ENCODE measurements at regions not wholly inside any gene's neighbourhood (a gene's known extent, or its start where the extent isn't known, plus 50 kb on each side); places are given as distances from the start of the nearest gene placed in this dataset.

DNA sequence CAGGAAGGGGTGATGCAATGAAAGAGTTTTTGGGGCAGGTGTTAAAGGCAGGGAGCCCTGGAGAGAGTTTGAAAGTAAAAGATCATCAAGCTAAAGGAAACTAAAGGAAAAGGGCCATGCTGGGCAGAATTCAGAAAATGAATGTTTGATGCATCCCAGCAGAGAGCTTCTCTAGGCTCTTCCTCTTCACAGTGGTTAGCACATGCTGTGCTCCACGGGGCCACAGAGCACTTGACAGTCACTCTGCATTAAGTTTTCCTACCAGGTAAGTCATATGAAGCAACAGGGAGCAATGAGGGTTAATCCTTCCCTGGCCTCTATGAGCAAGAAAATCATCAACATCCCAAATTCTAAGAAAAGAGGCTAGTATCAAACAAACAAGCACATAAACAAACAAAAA is 895.2 kb downstream of the TRIB2 start:
- no peak for FAIRE-seq
- Histone ChIP-seq H3K9ac (ENCODE audit: control insufficient read depth, extremely low read depth, insufficient read depth, low read length) (no peak overlapping the region), H3K79me2 (ENCODE audit: control insufficient read depth, insufficient read depth, low read length) (no peaks in the 10 kb centered on the region), H3K27me3 (ENCODE audit: control insufficient read depth, extremely low read depth, insufficient read depth, low read length) (no peaks in the 10 kb centered on the region), H3K4me3 (ENCODE audit: control insufficient read depth in 2 of 3, extremely low read depth in 1 of 3, insufficient read depth in 2 of 3, low read depth in 1 of 3, low read length in 3 of 3) (no peak overlapping the region), H3K36me3 (ENCODE audit: control insufficient read depth in 2 of 2, extremely low read depth in 1 of 2, insufficient read depth in 2 of 2, low read length in 2 of 2) (no peaks in the 10 kb centered on the region), H3K4me1 (ENCODE audit: control insufficient read depth, extremely low read depth, insufficient read depth, low read length) (no peaks in the 10 kb centered on the region), H4K20me1 (ENCODE audit: control insufficient read depth, extremely low read depth, insufficient read depth, low read length) (no peaks in the 10 kb centered on the region), H3K9me1 (ENCODE audit: control insufficient read depth, extremely low read depth, insufficient read depth, low read length) (no peaks in the 10 kb centered on the region), H3K9me3 (ENCODE audit: control insufficient read depth, low read depth, low read length) (no peaks in the 10 kb centered on the region), H2AFZ (ENCODE audit: control insufficient read depth, low read length) (no peak overlapping the region), H3K27ac (ENCODE audit: control insufficient read depth, insufficient read depth, low read length) (no peak overlapping the region), H3K4me2 (ENCODE audit: control insufficient read depth, extremely low read depth, insufficient read depth, low read depth, low read length) (no peak overlapping the region)
- dilution Hi-C loops (cut with MboI; ENCODE audit: extremely low pct_ligation_motif_present, low sequenced_read_pairs): no loop called here
- DNase-seq (ENCODE audit: low read depth, low spot score): no peak
- TF ChIP-seq EZH2 (IDR thresholded peaks at IDR 0.05; ENCODE audit: low read length): no peak
- TF ChIP-seq, protein P1, sequence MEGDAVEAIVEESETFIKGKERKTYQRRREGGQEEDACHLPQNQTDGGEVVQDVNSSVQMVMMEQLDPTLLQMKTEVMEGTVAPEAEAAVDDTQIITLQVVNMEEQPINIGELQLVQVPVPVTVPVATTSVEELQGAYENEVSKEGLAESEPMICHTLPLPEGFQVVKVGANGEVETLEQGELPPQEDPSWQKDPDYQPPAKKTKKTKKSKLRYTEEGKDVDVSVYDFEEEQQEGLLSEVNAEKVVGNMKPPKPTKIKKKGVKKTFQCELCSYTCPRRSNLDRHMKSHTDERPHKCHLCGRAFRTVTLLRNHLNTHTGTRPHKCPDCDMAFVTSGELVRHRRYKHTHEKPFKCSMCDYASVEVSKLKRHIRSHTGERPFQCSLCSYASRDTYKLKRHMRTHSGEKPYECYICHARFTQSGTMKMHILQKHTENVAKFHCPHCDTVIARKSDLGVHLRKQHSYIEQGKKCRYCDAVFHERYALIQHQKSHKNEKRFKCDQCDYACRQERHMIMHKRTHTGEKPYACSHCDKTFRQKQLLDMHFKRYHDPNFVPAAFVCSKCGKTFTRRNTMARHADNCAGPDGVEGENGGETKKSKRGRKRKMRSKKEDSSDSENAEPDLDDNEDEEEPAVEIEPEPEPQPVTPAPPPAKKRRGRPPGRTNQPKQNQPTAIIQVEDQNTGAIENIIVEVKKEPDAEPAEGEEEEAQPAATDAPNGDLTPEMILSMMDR (optimal IDR thresholded peaks at IDR 0.05 in 1 of 3, IDR thresholded peaks at IDR 0.05 in 1 of 3, conservative IDR thresholded peaks at IDR 0.05 in 1 of 3; ENCODE audit: extremely low read depth in 1 of 3, insufficient read depth in 2 of 3, low read length in 3 of 3): no peak

DNA sequence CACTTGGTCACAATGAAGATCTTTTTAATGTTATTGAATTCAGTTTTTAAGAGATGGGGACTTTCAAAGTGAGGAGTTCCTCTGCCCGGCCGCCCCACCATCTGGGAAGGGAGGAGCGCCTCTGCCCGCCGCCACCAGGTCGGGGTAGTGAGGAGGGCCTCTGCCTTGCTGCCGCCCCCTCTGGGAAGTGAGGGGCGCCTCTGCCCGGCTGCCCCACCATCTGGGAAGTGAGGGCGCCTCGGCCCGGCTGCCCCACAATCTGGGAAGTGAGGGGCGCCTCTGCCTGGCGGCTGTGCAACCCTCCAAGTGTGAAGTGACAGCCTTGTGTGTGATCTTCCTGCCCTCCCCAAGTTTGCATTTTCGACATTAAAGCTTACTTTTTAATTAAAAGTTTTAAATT is 899.3 kb downstream of the TRIB2 start:
- dilution Hi-C loops (cut with MboI; ENCODE audit: extremely low pct_ligation_motif_present, low sequenced_read_pairs): no loop called here
- Histone ChIP-seq H4K20me1 (ENCODE audit: control insufficient read depth, extremely low read depth, insufficient read depth, low read length) (no peaks in the 10 kb centered on the region), H3K27ac (ENCODE audit: control insufficient read depth, insufficient read depth, low read length) (no peak overlapping the region), H3K36me3 (ENCODE audit: control insufficient read depth in 2 of 2, extremely low read depth in 1 of 2, insufficient read depth in 2 of 2, low read length in 2 of 2) (no peaks in the 10 kb centered on the region), H3K4me3 (ENCODE audit: control insufficient read depth in 2 of 3, extremely low read depth in 1 of 3, insufficient read depth in 2 of 3, low read depth in 1 of 3, low read length in 3 of 3) (no peak overlapping the region), H3K9ac (ENCODE audit: control insufficient read depth, extremely low read depth, insufficient read depth, low read length) (no peak overlapping the region), H2AFZ (ENCODE audit: control insufficient read depth, low read length) (no peak overlapping the region), H3K4me2 (ENCODE audit: control insufficient read depth, extremely low read depth, insufficient read depth, low read depth, low read length) (no peak overlapping the region), H3K9me3 (ENCODE audit: control insufficient read depth, low read depth, low read length) (no peaks in the 10 kb centered on the region), H3K9me1 (ENCODE audit: control insufficient read depth, extremely low read depth, insufficient read depth, low read length) (no peaks in the 10 kb centered on the region), H3K4me1 (ENCODE audit: control insufficient read depth, extremely low read depth, insufficient read depth, low read length) (no peaks in the 10 kb centered on the region), H3K79me2 (ENCODE audit: control insufficient read depth, insufficient read depth, low read length) (no peaks in the 10 kb centered on the region), H3K27me3 (ENCODE audit: control insufficient read depth, extremely low read depth, insufficient read depth, low read length) (no peaks in the 10 kb centered on the region)
- FAIRE-seq (no peak), DNase-seq (ENCODE audit: low read depth, low spot score) (no peak)
- no peak for TF ChIP-seq EZH2 (IDR thresholded peaks at IDR 0.05; ENCODE audit: low read length)

DNA sequence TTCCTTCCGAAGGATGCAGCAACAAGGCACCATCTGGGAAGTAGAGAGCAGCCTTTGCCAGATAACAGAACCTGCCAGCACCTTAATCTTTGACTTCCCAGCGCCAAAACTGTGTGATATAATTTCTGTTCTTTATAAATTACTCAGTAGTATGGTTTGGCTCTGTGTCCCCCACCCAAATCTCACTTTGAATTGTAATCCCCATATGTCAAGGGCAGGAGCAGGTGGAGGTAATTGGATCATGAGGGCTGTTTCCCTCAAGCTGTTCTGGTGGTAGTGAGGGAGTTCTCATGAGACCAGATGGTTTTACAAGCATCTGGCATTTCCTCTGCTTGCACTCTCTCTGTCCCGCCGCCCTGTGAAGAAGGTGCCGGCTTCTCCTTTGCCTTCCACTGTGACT is 899.9 kb downstream of the TRIB2 start:
- Histone ChIP-seq H4K20me1 (ENCODE audit: control insufficient read depth, extremely low read depth, insufficient read depth, low read length) (no peaks in the 10 kb centered on the region), H3K27ac (ENCODE audit: control insufficient read depth, insufficient read depth, low read length) (no peak overlapping the region), H2AFZ (ENCODE audit: control insufficient read depth, low read length) (no peak overlapping the region), H3K9me1 (ENCODE audit: control insufficient read depth, extremely low read depth, insufficient read depth, low read length) (no peaks in the 10 kb centered on the region), H3K36me3 (ENCODE audit: control insufficient read depth in 2 of 2, extremely low read depth in 1 of 2, insufficient read depth in 2 of 2, low read length in 2 of 2) (no peaks in the 10 kb centered on the region), H3K9ac (ENCODE audit: control insufficient read depth, extremely low read depth, insufficient read depth, low read length) (no peak overlapping the region), H3K4me2 (ENCODE audit: control insufficient read depth, extremely low read depth, insufficient read depth, low read depth, low read length) (no peak overlapping the region), H3K4me1 (ENCODE audit: control insufficient read depth, extremely low read depth, insufficient read depth, low read length) (no peaks in the 10 kb centered on the region), H3K27me3 (ENCODE audit: control insufficient read depth, extremely low read depth, insufficient read depth, low read length) (no peaks in the 10 kb centered on the region), H3K9me3 (ENCODE audit: control insufficient read depth, low read depth, low read length) (no peaks in the 10 kb centered on the region), H3K4me3 (ENCODE audit: control insufficient read depth in 2 of 3, extremely low read depth in 1 of 3, insufficient read depth in 2 of 3, low read depth in 1 of 3, low read length in 3 of 3) (no peak overlapping the region), H3K79me2 (ENCODE audit: control insufficient read depth, insufficient read depth, low read length) (no peaks in the 10 kb centered on the region)
- no peak for FAIRE-seq
- dilution Hi-C loops (cut with MboI; ENCODE audit: extremely low pct_ligation_motif_present, low sequenced_read_pairs): no loop called here
- TF ChIP-seq EZH2 (IDR thresholded peaks at IDR 0.05; ENCODE audit: low read length): no peak
- DNase-seq (ENCODE audit: low read depth, low spot score): no peak
